ENCODE measurements at regions not wholly inside any gene's neighbourhood (a gene's known extent, or its start where the extent isn't known, plus 50 kb on each side); places are given as distances from the start of the nearest gene placed in this dataset.

DNA sequence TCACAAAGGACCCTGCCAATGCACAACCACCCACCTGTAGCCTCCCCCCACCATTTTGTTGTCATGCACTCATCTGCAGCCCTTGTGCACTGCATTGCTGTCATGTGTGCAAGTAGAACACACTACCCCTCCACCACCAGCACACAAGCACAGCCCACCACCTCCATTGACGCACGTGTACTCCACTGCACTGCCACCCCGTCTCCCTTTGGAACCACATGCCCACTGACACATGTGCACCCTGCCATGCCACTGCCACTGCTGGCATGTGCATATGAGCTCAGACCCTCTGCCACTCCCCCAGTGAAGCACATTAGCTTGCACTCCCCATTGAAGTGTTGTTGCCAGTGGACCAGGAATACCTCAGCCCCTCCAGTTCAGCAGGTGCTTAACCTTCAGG lies 530.3 kb upstream of the ACO1 start:
- TF ChIP-seq POLR2A (IDR thresholded peaks at IDR 0.05; ENCODE audit: borderline replicate concordance, extremely low read depth, insufficient read depth, insufficient read length) = no peak
- no peak for TF ChIP-seq RAD21 (IDR thresholded peaks at IDR 0.05; ENCODE audit: low read depth)
- no peak for TF ChIP-seq TCF7L2 (IDR thresholded peaks at IDR 0.05; ENCODE audit: borderline replicate concordance, extremely low read depth, insufficient read depth, insufficient read length)
- no peak for TF ChIP-seq CTCF (IDR thresholded peaks at IDR 0.05 in 2 of 3, conservative IDR thresholded peaks at IDR 0.05 in 1 of 3; ENCODE audit: borderline replicate concordance in 1 of 3, insufficient read depth in 1 of 3, low read depth in 2 of 3, low read length in 2 of 3)
- no peak for TF ChIP-seq EZH2 (IDR thresholded peaks at IDR 0.05)
- no peak for TF ChIP-seq POLR2AphosphoS5 (IDR thresholded peaks at IDR 0.05; ENCODE audit: low read depth, low read length)
- TF ChIP-seq, protein P1, sequence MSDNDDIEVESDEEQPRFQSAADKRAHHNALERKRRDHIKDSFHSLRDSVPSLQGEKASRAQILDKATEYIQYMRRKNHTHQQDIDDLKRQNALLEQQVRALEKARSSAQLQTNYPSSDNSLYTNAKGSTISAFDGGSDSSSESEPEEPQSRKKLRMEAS (IDR thresholded peaks at IDR 0.05) = no peak
